Endothelial cell (in vitro differentiated cells): ENCODE measurements at regions not wholly inside any gene's neighbourhood (a gene's known extent, or its start where the extent isn't known, plus 50 kb on each side); places are given as distances from the start of the nearest gene placed in this dataset.
A peak's percentile ranks its signal among the peaks of the same experiment; 100 is the strongest.
"Not testable (repeated sequence)": the region's sequence is repeated elsewhere in the genome, so short reads cannot be mapped to it uniquely, and the experiment has no call there.

Source experiments
- DNase-seq: peaks from one replicate; pipeline ENCODE4 v3.0.0; 2021; ENCODE audit warnings: low spot score
- H3K27ac Mint-ChIP-seq: one replicate; pipeline ENCODE4 v1.8.0; 2021; ENCODE audit warnings: mixed read lengths, inconsistent platforms; ENCODE audit not compliant: unreplicated experiment
- H3K27me3 Mint-ChIP-seq: one replicate; pipeline ENCODE4 v1.8.0; 2021; ENCODE audit warnings: mild to moderate bottlenecking, moderate library complexity, mixed read lengths, inconsistent platforms; ENCODE audit not compliant: unreplicated experiment
- H3K36me3 Mint-ChIP-seq: one replicate; pipeline ENCODE4 v1.8.0; 2021; ENCODE audit warnings: mild to moderate bottlenecking, low read depth, mixed read lengths, inconsistent platforms; ENCODE audit not compliant: unreplicated experiment
- H3K4me1 Mint-ChIP-seq: one replicate; pipeline ENCODE4 v1.8.0; 2021; ENCODE audit warnings: mild to moderate bottlenecking, mixed read lengths, inconsistent platforms; ENCODE audit not compliant: unreplicated experiment
- H3K4me3 Mint-ChIP-seq: one replicate; pipeline ENCODE4 v1.8.0; 2021; ENCODE audit warnings: mild to moderate bottlenecking, mixed read lengths, inconsistent platforms; ENCODE audit not compliant: unreplicated experiment
- H3K9me3 Mint-ChIP-seq: one replicate; pipeline ENCODE4 v1.8.0; 2021; ENCODE audit warnings: mixed read lengths, inconsistent platforms; ENCODE audit not compliant: unreplicated experiment
- TF ChIP-seq, protein P1 (sequence below): fragments of 200-600 bp; sonication (generic); IDR thresholded peaks from one replicate; pipeline ENCODE4 v1.5.0; 2021; ENCODE audit warnings: antibody characterized with exemption; ENCODE audit not compliant: unreplicated experiment

DNA sequence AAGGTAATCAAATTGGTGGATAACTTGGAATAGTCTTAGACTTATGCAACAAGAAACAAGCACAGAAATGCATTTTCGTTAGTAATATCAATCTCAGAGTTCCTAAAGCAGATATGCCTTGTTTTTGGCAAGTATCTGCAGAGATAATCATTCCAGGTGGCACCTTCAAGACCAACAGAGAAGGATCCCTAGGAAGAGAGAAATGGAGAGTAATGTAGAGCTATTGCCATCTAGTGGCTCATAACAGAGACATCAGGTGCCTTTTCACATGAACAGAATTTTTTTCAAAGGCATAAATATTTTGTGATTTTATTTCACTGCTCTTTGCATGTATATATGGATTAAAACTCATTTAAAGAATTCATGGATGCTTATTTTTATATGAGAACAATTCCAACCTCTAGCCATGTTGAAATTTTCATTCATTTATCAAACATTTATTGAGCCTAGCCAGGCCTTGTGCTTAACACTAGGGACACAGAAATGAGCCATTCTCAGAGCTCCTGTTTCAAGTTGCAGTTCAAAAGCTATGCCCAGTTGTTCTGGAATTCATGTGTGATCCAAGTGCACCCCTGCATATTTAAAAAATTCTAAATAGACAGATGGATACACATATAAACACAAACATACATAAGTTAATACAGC lies 117.5 kb upstream of the OR13F1 start:
- no peak overlapping the region for H3K4me3 Mint-ChIP-seq
- peaks cover 7% of the 10 kb centered on the region for H3K4me1 Mint-ChIP-seq

DNA sequence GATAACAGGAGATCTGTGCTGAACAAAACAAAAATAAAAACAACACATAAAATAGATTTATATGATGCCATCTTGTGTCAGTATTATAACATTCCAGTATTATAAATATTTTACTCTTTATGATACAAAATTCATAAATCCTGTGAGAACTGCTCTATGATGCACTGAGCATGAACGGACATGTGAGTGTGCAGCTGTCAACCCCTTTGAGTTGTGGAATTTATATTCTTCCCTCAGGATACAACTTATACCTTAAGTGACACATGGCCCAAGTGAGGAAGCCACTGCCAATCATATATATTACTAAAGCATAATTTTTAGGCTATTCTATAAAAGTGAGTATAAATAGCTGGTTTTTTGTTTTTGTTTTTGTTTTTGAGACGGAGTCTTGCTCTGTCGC lies 116.0 kb upstream of the OR13F1 start:
- H3K9me3 Mint-ChIP-seq = no peaks in the 10 kb centered on the region
- H3K27me3 Mint-ChIP-seq = no peaks in the 10 kb centered on the region
- TF ChIP-seq, protein P1, sequence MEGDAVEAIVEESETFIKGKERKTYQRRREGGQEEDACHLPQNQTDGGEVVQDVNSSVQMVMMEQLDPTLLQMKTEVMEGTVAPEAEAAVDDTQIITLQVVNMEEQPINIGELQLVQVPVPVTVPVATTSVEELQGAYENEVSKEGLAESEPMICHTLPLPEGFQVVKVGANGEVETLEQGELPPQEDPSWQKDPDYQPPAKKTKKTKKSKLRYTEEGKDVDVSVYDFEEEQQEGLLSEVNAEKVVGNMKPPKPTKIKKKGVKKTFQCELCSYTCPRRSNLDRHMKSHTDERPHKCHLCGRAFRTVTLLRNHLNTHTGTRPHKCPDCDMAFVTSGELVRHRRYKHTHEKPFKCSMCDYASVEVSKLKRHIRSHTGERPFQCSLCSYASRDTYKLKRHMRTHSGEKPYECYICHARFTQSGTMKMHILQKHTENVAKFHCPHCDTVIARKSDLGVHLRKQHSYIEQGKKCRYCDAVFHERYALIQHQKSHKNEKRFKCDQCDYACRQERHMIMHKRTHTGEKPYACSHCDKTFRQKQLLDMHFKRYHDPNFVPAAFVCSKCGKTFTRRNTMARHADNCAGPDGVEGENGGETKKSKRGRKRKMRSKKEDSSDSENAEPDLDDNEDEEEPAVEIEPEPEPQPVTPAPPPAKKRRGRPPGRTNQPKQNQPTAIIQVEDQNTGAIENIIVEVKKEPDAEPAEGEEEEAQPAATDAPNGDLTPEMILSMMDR = no peak
- H3K4me1 Mint-ChIP-seq = peaks cover 2% of the 10 kb centered on the region
- no peak for DNase-seq
- H3K36me3 Mint-ChIP-seq = no peaks in the 10 kb centered on the region
- H3K4me3 Mint-ChIP-seq = no peak overlapping the region
- H3K27ac Mint-ChIP-seq = no peak overlapping the region

More for the DNA sequence above, 117.5 kb upstream of the OR13F1 start:
- no peaks in the 10 kb centered on the region for H3K36me3 Mint-ChIP-seq
- DNase-seq = no peak
- no peaks in the 10 kb centered on the region for H3K9me3 Mint-ChIP-seq
- H3K27me3 Mint-ChIP-seq = no peaks in the 10 kb centered on the region
- TF ChIP-seq, protein P1 = peak; percentile 58
- no peak overlapping the region for H3K27ac Mint-ChIP-seq

DNA sequence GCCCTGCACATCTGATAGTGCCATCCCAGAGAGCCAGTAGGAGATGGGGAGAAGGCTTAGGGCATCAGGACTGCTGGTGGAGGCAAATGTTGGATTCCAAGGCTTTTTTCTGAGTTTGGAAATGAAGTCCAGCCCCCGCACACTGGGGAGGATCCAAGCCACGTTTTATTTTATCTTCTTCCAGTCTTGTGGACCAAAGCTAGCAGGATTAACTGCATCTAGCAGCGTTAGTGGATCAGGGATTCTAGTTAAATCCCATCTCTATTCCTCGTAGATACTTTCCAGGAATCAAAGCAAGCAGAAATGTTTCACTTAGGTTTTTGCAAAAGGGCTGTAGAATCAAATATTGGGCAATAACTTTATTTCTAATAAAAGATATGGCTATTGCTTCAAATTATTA lies 114.7 kb upstream of the OR13F1 start:
- Mint-ChIP-seq H3K9me3 (no peaks in the 10 kb centered on the region), H3K4me1 (no peaks in the 10 kb centered on the region), H3K27me3 (peaks cover 1% of the 10 kb centered on the region), H3K4me3 (no peak overlapping the region), H3K36me3 (no peaks in the 10 kb centered on the region), H3K27ac (no peak overlapping the region)
- TF ChIP-seq, protein P1 = no peak
- DNase-seq = no peak

DNA sequence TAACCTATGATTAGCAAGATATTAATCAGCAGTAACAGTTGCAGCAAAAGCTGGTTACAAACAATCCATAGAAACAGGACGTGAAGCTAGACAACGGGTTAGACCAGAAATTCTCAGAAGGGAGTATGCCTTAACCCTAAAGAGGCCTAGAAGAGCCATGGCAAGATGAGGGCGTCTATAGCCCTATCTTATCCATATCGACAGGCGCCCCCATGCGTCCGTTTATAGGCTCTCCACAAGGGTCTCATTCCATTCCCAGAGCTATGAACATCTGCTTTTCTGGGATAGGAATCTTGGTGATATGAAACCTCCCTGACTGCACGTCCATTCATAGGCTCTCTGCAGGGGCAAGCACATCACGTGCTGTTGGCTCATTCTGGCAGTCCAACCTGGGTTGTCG lies 109.2 kb upstream of the OR13F1 start:
- H3K27ac Mint-ChIP-seq, H3K4me3 Mint-ChIP-seq, H3K36me3 Mint-ChIP-seq, H3K4me1 Mint-ChIP-seq, H3K27me3 Mint-ChIP-seq, H3K9me3 Mint-ChIP-seq: not testable (repeated sequence)
- peak; percentile 18 for DNase-seq

DNA sequence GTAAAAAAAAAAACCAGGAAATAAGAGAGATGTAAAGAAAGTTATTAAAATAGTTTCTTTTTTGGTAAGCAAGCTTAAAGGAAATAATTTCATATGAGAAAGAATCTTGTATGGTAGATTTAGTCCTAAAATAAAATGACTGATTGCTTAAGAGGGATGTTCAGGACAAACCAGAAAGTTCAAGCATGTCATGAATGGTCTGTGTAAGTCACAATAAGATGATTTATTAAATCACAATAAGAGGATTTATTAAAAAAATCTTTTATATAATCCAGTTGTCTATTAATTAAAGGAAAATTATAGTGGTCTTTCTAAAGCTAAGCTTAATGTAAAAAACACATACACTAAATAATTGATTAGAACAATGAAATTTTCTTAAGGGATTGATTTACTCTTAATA lies 91.8 kb upstream of the OR13F1 start:
- Mint-ChIP-seq H3K9me3 (no peaks in the 10 kb centered on the region), H3K27ac (no peak overlapping the region), H3K4me3 (no peak overlapping the region), H3K36me3 (no peaks in the 10 kb centered on the region), H3K4me1 (no peaks in the 10 kb centered on the region), H3K27me3 (no peaks in the 10 kb centered on the region)
- TF ChIP-seq, protein P1 = no peak
- no peak for DNase-seq
